ENCODE measurements at regions not wholly inside any gene's neighbourhood (a gene's known extent, or its start where the extent isn't known, plus 50 kb on each side); places are given as distances from the start of the nearest gene placed in this dataset.

DNA sequence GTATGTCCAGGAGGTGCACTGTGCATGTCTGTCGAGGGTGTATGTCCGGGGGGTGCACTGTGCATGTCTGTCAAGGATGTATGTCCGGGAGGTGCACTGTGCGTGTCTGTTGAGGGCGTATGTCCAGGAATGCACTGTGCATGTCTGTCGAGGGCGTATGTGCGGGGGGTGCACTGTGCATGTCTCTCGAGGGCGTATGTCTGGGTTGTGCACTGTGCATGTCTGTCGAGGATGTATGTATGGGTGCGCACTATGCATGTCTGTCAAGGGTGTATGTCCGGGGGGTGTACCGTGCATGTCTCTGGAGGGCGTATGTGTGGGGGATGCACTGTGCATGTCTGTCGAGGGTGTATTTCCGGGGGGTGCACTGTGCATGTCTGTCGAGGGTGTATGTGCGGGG is 249.3 kb upstream of the MYT1L start:
- TF ChIP-seq ZNF3 (CRISPR knock-in tag; IDR thresholded peaks at IDR 0.05) (no peak), POLR2AphosphoS5 (IDR thresholded peaks at IDR 0.05; ENCODE audit: control insufficient read depth, insufficient read depth, low read depth, low read length) (no peak), SP1 (CRISPR knock-in tag; IDR thresholded peaks at IDR 0.05) (no peak), FOS (IDR thresholded peaks at IDR 0.05; ENCODE audit: extremely low read depth, insufficient read length) (no peak), CBX1 (IDR thresholded peaks at IDR 0.05; ENCODE audit: low read depth) (no peak), NR2C2 (CRISPR knock-in tag; IDR thresholded peaks at IDR 0.05) (no peak), NR2C2 (tag; IDR thresholded peaks at IDR 0.05) (no peak)
- TF ChIP-seq, protein P1, sequence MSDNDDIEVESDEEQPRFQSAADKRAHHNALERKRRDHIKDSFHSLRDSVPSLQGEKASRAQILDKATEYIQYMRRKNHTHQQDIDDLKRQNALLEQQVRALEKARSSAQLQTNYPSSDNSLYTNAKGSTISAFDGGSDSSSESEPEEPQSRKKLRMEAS (CRISPR knock-in tag; IDR thresholded peaks at IDR 0.05), result no peak

Measured in K562 (cell line).